Nucleus accumbens (tissue), 56 donors: ENCODE measurements at regions not wholly inside any gene's neighbourhood (a gene's known extent, or its start where the extent isn't known, plus 50 kb on each side); places are given as distances from the start of the nearest gene placed in this dataset.
"Not testable (repeated sequence)": the region's sequence is repeated elsewhere in the genome, so short reads cannot be mapped to it uniquely, and the experiment has no call there.

ENCODE experiments used
- DNase-seq, 56 donors: peaks; one replicate each; lab custom pipeline; 2025; lab: John Stamatoyannopoulos, UW

GRCh38 chr5:86465052-86465838 lies 152.5 kb upstream of the COX7C start:
- no peak for DNase-seq

GRCh38 chr5:86466721-86467120 lies 151.0 kb upstream of the COX7C start:
- DNase-seq, result not testable (repeated sequence)

- no peak for DNase-seq
Measured at GRCh38 chr5:86482008-86482407, 135.7 kb upstream of the COX7C start.

- DNase-seq, result no peak
Measured at GRCh38 chr5:86493777-86494176, 124.0 kb upstream of the COX7C start.

GRCh38 chr5:86500947-86501346 lies 116.8 kb upstream of the COX7C start:
- no peak for DNase-seq

GRCh38 chr5:86507574-86507973 lies 110.2 kb upstream of the COX7C start:
- no peak for DNase-seq

GRCh38 chr5:86510330-86510915 lies 107.3 kb upstream of the COX7C start:
- not testable (repeated sequence) for DNase-seq

GRCh38 chr5:86523718-86524117 lies 94.0 kb upstream of the COX7C start:
- DNase-seq, result no peak

GRCh38 chr5:86525622-86526021 lies 92.1 kb upstream of the COX7C start:
- DNase-seq, result no peak

- DNase-seq, result no peak
Measured at GRCh38 chr5:86526811-86527348, 90.9 kb upstream of the COX7C start.

- no peak for DNase-seq
Measured at GRCh38 chr5:86532429-86532828, 85.3 kb upstream of the COX7C start.

- DNase-seq, result no peak
Measured at GRCh38 chr5:86536396-86536795, 81.3 kb upstream of the COX7C start.

GRCh38 chr5:86542532-86542931 lies 75.2 kb upstream of the COX7C start:
- no peak for DNase-seq

- no peak for DNase-seq
Measured at GRCh38 chr5:86546044-86546443, 71.7 kb upstream of the COX7C start.

- no peak for DNase-seq
Measured at GRCh38 chr5:86546582-86546981, 71.2 kb upstream of the COX7C start.

- DNase-seq, result no peak
Measured at GRCh38 chr5:86554638-86555037, 63.1 kb upstream of the COX7C start.

- no peak for DNase-seq
Measured at GRCh38 chr5:86557920-86558319, 59.8 kb upstream of the COX7C start.

GRCh38 chr5:86565197-86565789 lies 52.4 kb upstream of the COX7C start:
- DNase-seq, result no peak

GRCh38 chr5:86566030-86566429 lies 51.7 kb upstream of the COX7C start:
- not testable (repeated sequence) for DNase-seq
